ENCODE measurements at regions not wholly inside any gene's neighbourhood (a gene's known extent, or its start where the extent isn't known, plus 50 kb on each side); places are given as distances from the start of the nearest gene placed in this dataset.

DNA sequence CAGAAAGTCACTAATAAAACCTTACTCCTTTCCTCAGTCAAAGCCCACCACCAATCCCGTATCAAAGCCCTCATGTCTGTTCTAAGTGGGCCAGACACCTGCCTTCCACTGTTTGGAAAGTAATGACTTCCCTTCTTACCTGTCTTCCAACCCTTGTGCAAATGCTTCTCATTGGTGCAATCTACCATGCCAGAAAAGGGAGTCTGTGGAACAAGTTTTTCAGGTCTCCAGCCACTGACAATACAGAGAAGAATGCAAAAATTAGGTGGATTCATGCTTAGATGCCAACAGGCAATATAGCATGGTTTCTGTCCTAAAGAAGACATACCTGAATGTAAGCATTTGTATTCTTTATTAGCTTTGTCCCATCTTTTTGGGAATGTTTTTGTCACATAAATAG lies 1140.6 kb upstream of the LRRTM1 start (continued):
- TF ChIP-seq ZFP3 (tag by site-specific recombination; IDR thresholded peaks at IDR 0.05; ENCODE audit: low read depth) (no peak), ZNF133 (tag by site-specific recombination; IDR thresholded peaks at IDR 0.05) (no peak), SP3 (tag by site-specific recombination; IDR thresholded peaks at IDR 0.05) (no peak), ZNF24 (tag by site-specific recombination; IDR thresholded peaks at IDR 0.05) (no peak)

DNA sequence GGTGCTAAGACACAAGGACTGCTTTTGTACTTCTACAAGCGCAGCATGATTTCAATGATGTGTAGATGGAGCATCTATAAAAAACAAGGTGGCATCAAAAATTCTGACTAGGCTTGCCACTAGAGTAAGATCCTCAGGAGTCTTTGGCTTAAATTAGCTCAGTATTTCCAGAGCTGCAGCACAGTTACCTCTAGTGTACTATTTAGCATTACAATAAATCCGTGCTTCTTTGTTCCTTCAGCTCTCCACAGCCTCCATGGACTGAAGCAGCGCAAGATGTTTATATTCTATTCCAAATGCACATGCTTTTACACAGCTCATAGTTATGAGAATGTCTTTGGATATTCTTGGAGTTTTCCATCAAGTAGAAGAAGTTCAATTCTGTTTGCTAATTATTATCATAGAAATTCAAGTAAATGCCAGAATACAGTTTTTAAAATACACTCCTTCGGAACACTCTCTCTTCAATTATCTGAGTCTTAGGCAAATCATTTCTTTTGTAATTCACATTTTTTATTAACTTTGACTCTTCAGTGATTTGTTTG lies 1133.0 kb upstream of the LRRTM1 start:
- no peak overlapping the region for H3K27ac ChIP-seq (ENCODE audit: extremely low read depth, low read depth, low read length)
- CTCF ChIA-PET = no interaction called here
- POLR2A ChIA-PET = no interaction called here
- no peaks in the 10 kb centered on the region for H3K36me3 ChIP-seq (ENCODE audit: control insufficient read depth in 2 of 2, insufficient read depth in 1 of 2, low read length in 2 of 2)
- no peak for TF ChIP-seq ZNF660 (tag by site-specific recombination; IDR thresholded peaks at IDR 0.05)
- no peak for TF ChIP-seq ZSCAN5A (tag by site-specific recombination; IDR thresholded peaks at IDR 0.05)
- no peak for TF ChIP-seq ZNF335 (tag by site-specific recombination; conservative IDR thresholded peaks at IDR 0.05)
- TF ChIP-seq ZNF10 (tag by site-specific recombination; IDR thresholded peaks at IDR 0.05) = no peak
- TF ChIP-seq SP7 (tag by site-specific recombination; IDR thresholded peaks at IDR 0.05) = no peak
- no peak for TF ChIP-seq ZNF146 (tag by site-specific recombination; IDR thresholded peaks at IDR 0.05)
- no peak for TF ChIP-seq TRIM28 (IDR thresholded peaks at IDR 0.05; ENCODE audit: borderline replicate concordance, low read length)
- no peak for TF ChIP-seq SALL2 (tag by site-specific recombination; IDR thresholded peaks at IDR 0.05; ENCODE audit: borderline replicate concordance)
- no peak for TF ChIP-seq MZF1 (tag by site-specific recombination; IDR thresholded peaks at IDR 0.05; ENCODE audit: borderline replicate concordance)
- no peaks in the 10 kb centered on the region for H3K9me3 ChIP-seq (ENCODE audit: control insufficient read depth, insufficient read depth, low read depth, low read length)
- H3K4me3 ChIP-seq (ENCODE audit: low read depth, low read length) = no peak overlapping the region
- H3K4me1 ChIP-seq (ENCODE audit: control insufficient read depth, insufficient read depth, low read length) = no peaks in the 10 kb centered on the region

GRCh38 chr2:81436256-81436655 lies 1131.7 kb upstream of the LRRTM1 start:
- H3K4me1 ChIP-seq (ENCODE audit: control insufficient read depth, insufficient read depth, low read length) = no peaks in the 10 kb centered on the region
- TF ChIP-seq ZSCAN16 (tag by site-specific recombination; IDR thresholded peaks at IDR 0.05) (no peak), ZXDB (tag by site-specific recombination; IDR thresholded peaks at IDR 0.05) (no peak), ZNF660 (tag by site-specific recombination; IDR thresholded peaks at IDR 0.05) (no peak), ZNF169 (tag by site-specific recombination; IDR thresholded peaks at IDR 0.05) (no peak), ZNF433 (tag by site-specific recombination; IDR thresholded peaks at IDR 0.05; ENCODE audit: low read depth) (no peak), PRDM4 (tag by site-specific recombination; IDR thresholded peaks at IDR 0.05) (no peak), ZNF571 (tag by site-specific recombination; IDR thresholded peaks at IDR 0.05) (no peak), ZNF132 (tag by site-specific recombination; IDR thresholded peaks at IDR 0.05; ENCODE audit: borderline replicate concordance) (no peak)
- no peak overlapping the region for H3K4me3 ChIP-seq (ENCODE audit: low read depth, low read length)
- H3K36me3 ChIP-seq (ENCODE audit: control insufficient read depth in 2 of 2, insufficient read depth in 1 of 2, low read length in 2 of 2) = no peaks in the 10 kb centered on the region
- ChIA-PET POLR2A (no interaction called here), CTCF (interaction anchor here (0.7 kb wide), 1 partner anchor 254 kb away, joined by 4 read pairs; no protein-coding TSS in a partner anchor)
- H3K9me3 ChIP-seq (ENCODE audit: control insufficient read depth, insufficient read depth, low read depth, low read length) = no peaks in the 10 kb centered on the region
- H3K27ac ChIP-seq (ENCODE audit: extremely low read depth, low read depth, low read length) = no peak overlapping the region

All from HEK293 (cell line).